ENCODE measurements at regions not wholly inside any gene's neighbourhood (a gene's known extent, or its start where the extent isn't known, plus 50 kb on each side); places are given as distances from the start of the nearest gene placed in this dataset.

DNA sequence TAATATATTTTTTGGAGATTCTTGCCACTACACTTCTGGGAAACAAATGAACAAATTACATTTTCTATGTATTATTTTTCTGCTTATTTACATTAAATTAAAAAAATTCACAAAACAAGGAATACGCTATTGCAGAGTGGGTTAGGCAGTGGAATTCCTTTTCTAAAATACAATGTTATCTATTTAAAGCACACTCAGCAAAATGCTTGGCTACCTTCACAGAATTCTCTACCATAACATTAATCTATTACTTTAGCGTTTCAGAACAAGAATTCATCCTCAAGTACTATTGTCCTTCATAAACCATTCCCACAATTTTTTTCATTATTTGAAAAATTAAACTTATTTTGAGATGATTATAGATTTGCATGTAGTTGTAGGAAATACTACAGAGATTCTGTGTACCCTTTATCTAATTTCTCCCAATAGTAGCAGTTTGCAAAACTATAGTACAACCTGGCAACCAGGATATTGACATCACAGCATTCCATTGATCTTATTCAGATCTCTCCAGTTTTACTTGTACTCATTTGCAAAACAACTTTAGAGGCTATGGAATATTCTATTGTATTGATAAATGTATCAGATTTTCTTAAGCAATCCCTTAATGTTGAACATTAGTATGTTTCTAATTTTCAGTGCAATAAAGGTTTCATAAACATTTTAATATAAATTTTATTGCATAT, 120.9 kb downstream of the DLEU7 start:
- Mint-ChIP-seq H3K9me3 (ENCODE audit: low read depth) (no peaks in the 10 kb centered on the region), H3K36me3 (ENCODE audit: low read depth) (no peaks in the 10 kb centered on the region), H3K27me3 (peaks cover 3% of the 10 kb centered on the region), H3K4me3 (no peak overlapping the region), H3K27ac (no peak overlapping the region), H3K4me1 (no peaks in the 10 kb centered on the region)
- DNase-seq (no peak), ATAC-seq (no peak)
- intact Hi-C loops (cut with DNase I, micrococcal nuclease), result no loop called here
- ChIA-PET POLR2A (no interaction called here), CTCF (no interaction called here)

DNA sequence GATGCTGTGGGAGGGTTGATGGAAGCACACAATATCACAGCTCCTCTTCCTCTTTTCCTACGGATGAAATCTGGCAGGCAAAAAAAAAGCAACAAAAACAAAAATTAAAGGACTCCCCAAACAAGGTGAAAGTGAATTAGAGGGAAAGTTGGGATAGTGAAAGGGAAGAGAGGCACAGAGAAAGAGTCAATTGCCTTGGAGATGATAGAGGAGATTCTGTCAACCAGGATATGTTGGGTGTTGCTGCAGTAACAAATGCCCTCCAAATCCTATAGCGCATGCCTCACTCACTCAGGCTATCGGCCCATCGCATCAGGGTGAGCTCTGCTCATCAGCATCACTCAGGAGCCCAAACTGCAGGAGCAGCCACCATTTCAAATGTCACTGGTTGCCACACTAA, 119.1 kb downstream of the DLEU7 start:
- DNase-seq (no peak), ATAC-seq (no peak)
- peaks cover 3% of the 10 kb centered on the region for H3K27me3 Mint-ChIP-seq
- ChIA-PET CTCF (interaction anchor here (0.7 kb wide), 1 partner anchor 265 kb away, joined by 3 read pairs; no protein-coding TSS in a partner anchor), POLR2A (no interaction called here)
- no peaks in the 10 kb centered on the region for H3K36me3 Mint-ChIP-seq (ENCODE audit: low read depth)
- no peak overlapping the region for H3K4me3 Mint-ChIP-seq
- intact Hi-C loops (cut with DNase I, micrococcal nuclease), result no loop called here
- no peak overlapping the region for H3K27ac Mint-ChIP-seq
- no peaks in the 10 kb centered on the region for H3K4me1 Mint-ChIP-seq
- H3K9me3 Mint-ChIP-seq (ENCODE audit: low read depth), result no peaks in the 10 kb centered on the region

DNA sequence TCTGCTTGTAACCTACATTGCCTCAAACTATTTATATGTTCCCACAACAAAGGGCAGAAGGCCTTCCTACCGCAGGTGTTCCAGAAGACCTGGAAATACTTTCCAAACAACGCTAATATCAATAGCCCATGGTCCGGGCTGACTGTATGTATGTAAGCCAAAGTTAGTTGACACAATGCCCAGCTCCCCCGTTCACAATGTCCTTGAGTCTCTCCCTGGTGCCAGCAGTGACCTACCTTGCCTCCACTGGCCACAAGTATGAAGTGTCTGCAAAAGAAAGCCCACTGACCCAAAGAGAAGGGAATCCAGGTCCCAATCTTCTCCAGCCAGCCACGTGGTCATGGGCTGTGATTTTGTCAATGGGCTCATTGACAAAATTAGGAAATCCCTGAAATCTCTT, 118.6 kb downstream of the DLEU7 start:
- no peaks in the 10 kb centered on the region for H3K4me1 Mint-ChIP-seq
- intact Hi-C loops (cut with DNase I, micrococcal nuclease), result no loop called here
- DNase-seq (no peak), ATAC-seq (no peak)
- H3K9me3 Mint-ChIP-seq (ENCODE audit: low read depth), result peaks cover 2% of the 10 kb centered on the region
- ChIA-PET POLR2A (no interaction called here), CTCF (interaction anchor here (0.7 kb wide), 1 partner anchor 265 kb away, joined by 3 read pairs; no protein-coding TSS in a partner anchor)
- peaks cover 3% of the 10 kb centered on the region for H3K27me3 Mint-ChIP-seq
- H3K27ac Mint-ChIP-seq, result no peak overlapping the region
- H3K4me3 Mint-ChIP-seq, result no peak overlapping the region
- no peaks in the 10 kb centered on the region for H3K36me3 Mint-ChIP-seq (ENCODE audit: low read depth)

DNA sequence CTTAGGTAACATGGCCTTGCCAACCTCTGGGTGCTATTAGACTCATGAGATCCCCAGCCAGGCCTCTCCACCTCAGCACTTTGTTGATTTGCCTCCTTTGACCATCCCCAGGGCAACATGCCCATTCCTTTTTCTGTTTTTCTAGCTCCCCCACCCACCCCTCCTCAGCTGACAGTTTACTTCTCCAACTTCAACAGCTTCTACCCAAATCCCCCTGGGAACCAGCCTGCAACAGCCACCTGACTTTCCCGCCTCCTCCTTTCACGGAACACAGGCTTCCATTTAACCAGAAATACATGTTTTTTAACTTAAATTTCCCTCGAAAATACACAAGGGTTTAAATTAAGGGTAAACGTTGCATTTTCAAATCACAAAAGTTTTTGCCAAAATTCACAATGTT, 117.3 kb downstream of the DLEU7 start:
- no peaks in the 10 kb centered on the region for H3K4me1 Mint-ChIP-seq
- no peaks in the 10 kb centered on the region for H3K36me3 Mint-ChIP-seq (ENCODE audit: low read depth)
- peaks cover 4% of the 10 kb centered on the region for H3K9me3 Mint-ChIP-seq (ENCODE audit: low read depth)
- ChIA-PET CTCF (no interaction called here), POLR2A (no interaction called here)
- DNase-seq (no peak), ATAC-seq (no peak)
- H3K27me3 Mint-ChIP-seq, result peaks cover 5% of the 10 kb centered on the region
- intact Hi-C loops (cut with DNase I, micrococcal nuclease), result no loop called here
- no peak overlapping the region for H3K4me3 Mint-ChIP-seq
- H3K27ac Mint-ChIP-seq, result no peak overlapping the region

DNA sequence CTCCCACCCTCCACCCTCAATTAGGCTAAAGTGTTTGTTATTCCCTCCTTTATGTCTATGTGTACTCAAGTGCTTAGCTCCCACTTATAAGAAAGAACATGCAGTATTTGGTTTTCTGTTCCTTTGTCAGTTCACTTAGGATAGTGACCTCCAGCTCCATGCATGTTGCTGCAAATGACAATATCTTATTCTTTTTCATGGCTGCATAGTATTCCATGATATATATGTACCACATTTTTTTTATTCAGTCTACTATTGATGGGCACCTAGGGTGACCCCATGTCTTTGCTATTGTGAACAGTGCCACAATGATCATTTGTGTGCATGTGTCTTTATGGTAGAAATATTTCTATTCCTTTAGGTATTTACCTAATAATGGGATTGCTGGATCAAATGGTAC, 114.3 kb downstream of the DLEU7 start:
- ChIA-PET POLR2A (no interaction called here), CTCF (interaction anchor here (1.1 to 1.3 kb wide), 2 partner anchors 9 to 71 kb away, joined by 3 read pairs; no protein-coding TSS in a partner anchor)
- intact Hi-C loops (cut with DNase I, micrococcal nuclease), result no loop called here
- Mint-ChIP-seq H3K36me3 (ENCODE audit: low read depth) (no peaks in the 10 kb centered on the region), H3K4me3 (no peak overlapping the region), H3K9me3 (ENCODE audit: low read depth) (peaks cover 4% of the 10 kb centered on the region), H3K27ac (no peak overlapping the region), H3K4me1 (peaks cover 3% of the 10 kb centered on the region), H3K27me3 (peaks cover 5% of the 10 kb centered on the region)
- no peak for ATAC-seq
- DNase-seq, result no peak

DNA sequence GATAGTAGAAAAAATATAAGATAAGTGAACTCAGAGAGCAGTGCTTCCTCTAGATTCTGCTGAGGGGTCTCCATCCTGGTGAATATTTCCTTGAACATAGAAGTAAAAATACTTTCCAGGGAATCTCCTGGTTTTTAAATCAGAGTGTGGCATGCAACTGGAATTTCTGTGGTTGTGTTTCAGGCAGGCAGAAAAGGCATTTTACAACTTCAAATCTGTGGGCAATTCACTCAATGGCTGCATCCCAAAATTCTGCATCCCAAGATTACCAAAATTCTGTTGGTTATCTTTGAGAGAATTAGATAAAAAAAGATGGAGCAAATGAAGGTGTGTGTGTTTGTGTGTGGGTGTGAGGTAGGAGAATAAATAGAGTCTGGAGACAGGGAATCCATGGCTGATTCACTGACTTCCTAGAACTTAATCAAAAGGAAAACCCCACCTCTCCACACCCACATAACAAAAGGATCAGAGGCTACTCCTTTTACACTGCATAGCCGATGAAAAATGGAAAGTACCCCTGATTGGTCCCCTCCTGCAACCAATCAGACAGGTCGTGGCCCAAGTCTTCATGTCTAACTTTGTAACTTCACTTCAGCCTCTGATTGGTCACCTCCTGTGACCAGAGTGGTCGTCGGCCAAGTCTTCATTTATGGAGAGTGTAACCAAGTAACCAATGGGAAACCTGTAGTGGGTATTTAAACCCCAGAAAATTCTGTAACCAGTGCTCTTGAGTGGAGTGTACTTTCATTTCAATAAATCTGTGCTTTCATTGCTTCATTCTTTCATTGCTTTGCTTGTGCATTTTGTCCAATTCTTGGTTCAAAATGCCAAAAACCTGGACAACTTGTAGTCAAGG, 112.8 kb downstream of the DLEU7 start:
- peaks cover 4% of the 10 kb centered on the region for H3K9me3 Mint-ChIP-seq (ENCODE audit: low read depth)
- CTCF ChIA-PET, result interaction anchor here (1.1 kb wide), 1 partner anchor 70 kb away, joined by 3 read pairs; no protein-coding TSS in a partner anchor
- no peak overlapping the region for H3K4me3 Mint-ChIP-seq
- intact Hi-C loops (cut with DNase I, micrococcal nuclease), result no loop called here
- no peaks in the 10 kb centered on the region for H3K36me3 Mint-ChIP-seq (ENCODE audit: low read depth)
- ATAC-seq, result no peak
- peaks cover 2% of the 10 kb centered on the region for H3K27me3 Mint-ChIP-seq
- POLR2A ChIA-PET, result no interaction called here
- H3K4me1 Mint-ChIP-seq, result peaks cover 3% of the 10 kb centered on the region
- DNase-seq, result no peak
- H3K27ac Mint-ChIP-seq, result no peak overlapping the region

DNA sequence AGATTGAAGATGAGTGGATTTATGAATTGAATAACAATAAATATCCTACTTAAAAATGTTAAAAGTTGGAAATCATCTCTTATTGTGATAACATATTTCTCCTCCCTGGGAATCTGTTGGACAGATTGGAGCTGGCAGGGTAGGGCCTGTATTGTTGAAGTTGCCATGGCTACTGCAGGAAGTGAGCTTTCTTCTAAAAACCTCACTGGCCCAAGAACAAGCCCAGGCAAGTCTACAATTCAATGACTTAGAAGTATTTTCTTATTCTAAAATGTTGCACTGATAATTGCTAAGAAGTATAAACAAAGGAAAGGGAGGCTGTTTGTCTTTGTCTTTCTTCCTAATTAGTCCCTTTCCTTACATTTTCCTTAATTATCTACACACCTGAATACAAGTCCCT, 112.1 kb downstream of the DLEU7 start:
- Mint-ChIP-seq H3K4me1 (peaks cover 3% of the 10 kb centered on the region), H3K27me3 (peaks cover 2% of the 10 kb centered on the region), H3K4me3 (no peak overlapping the region), H3K9me3 (ENCODE audit: low read depth) (peaks cover 4% of the 10 kb centered on the region), H3K27ac (no peak overlapping the region), H3K36me3 (ENCODE audit: low read depth) (no peaks in the 10 kb centered on the region)
- ATAC-seq (no peak), DNase-seq (no peak)
- ChIA-PET CTCF (no interaction called here), POLR2A (no interaction called here)
- intact Hi-C loops (cut with DNase I, micrococcal nuclease), result no loop called here

DNA sequence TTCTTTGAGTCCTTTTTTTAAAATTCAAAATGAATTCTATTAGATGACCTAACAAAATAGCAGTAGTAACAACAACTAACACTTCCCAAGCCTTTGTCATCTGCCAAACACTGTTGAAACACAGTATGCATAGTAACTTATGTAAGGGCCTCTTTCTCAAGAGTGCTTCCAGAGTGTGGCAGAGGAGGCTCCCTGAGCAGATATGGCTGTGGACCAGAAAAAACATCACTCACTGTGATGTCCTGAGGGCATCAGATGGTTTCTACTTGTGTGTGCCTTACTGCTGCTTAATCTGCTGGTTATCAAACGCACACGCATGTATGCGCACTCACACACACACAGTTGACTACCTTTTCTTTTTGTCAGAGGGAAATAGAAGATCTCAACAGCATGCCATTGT, 110.8 kb downstream of the DLEU7 start:
- intact Hi-C loops (cut with DNase I, micrococcal nuclease), result no loop called here
- peaks cover 3% of the 10 kb centered on the region for H3K4me1 Mint-ChIP-seq
- ChIA-PET POLR2A (no interaction called here), CTCF (no interaction called here)
- no peak overlapping the region for H3K4me3 Mint-ChIP-seq
- peaks cover 4% of the 10 kb centered on the region for H3K9me3 Mint-ChIP-seq (ENCODE audit: low read depth)
- H3K27me3 Mint-ChIP-seq, result peaks cover 2% of the 10 kb centered on the region
- ATAC-seq, result no peak
- no peak for DNase-seq
- H3K27ac Mint-ChIP-seq, result no peak overlapping the region
- no peaks in the 10 kb centered on the region for H3K36me3 Mint-ChIP-seq (ENCODE audit: low read depth)

DNA sequence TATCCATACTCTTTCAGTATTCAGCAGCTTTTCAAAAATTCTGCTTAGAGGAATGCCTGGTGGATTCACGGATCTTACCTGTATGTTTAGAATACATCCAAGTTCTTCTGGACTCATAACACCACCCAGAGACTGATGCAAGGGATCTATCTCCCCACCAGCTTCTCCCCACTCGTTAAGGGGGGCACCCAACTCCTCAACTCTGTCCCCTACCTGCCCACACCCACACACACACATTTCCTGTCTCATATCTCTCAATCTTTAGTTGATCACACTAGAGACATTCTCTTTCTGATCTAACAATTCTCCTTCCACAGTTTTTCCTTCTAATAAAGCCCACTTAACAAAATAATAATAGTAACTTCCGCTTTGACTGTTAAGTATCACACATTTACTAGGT, 110.1 kb downstream of the DLEU7 start:
- Mint-ChIP-seq H3K36me3 (ENCODE audit: low read depth) (no peaks in the 10 kb centered on the region), H3K4me3 (no peak overlapping the region), H3K4me1 (peaks cover 3% of the 10 kb centered on the region), H3K9me3 (ENCODE audit: low read depth) (peaks cover 4% of the 10 kb centered on the region), H3K27me3 (peaks cover 2% of the 10 kb centered on the region), H3K27ac (no peak overlapping the region)
- POLR2A ChIA-PET, result no interaction called here
- intact Hi-C loops (cut with DNase I, micrococcal nuclease), result no loop called here
- DNase-seq, result no peak
- no peak for ATAC-seq
- CTCF ChIA-PET, result no interaction called here

DNA sequence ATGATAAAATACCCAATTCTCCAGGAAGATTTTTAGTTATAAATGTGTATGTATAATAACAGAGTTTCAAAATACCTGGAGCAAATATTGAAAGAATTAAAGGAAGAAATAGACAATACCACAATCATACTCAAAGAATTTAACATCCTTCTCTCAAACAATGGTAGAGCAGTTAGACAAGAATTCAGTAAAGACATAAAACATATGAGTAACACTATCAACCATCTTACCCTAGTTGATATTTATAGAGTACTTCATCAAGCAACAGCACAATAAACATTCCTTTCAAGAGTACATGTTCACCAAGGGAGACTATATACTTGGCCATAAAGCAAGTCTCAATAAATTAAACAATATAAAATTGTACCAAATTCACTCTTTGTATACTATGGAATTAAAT, 108.4 kb downstream of the DLEU7 start:
- no peak overlapping the region for H3K4me3 Mint-ChIP-seq
- H3K4me1 Mint-ChIP-seq, result peaks cover 3% of the 10 kb centered on the region
- H3K27ac Mint-ChIP-seq, result no peak overlapping the region
- H3K36me3 Mint-ChIP-seq (ENCODE audit: low read depth), result no peaks in the 10 kb centered on the region
- H3K27me3 Mint-ChIP-seq, result peaks cover under 1% of the 10 kb centered on the region
- POLR2A ChIA-PET, result no interaction called here
- CTCF ChIA-PET, result no interaction called here
- intact Hi-C loops (cut with DNase I, micrococcal nuclease), result no loop called here
- peaks cover under 1% of the 10 kb centered on the region for H3K9me3 Mint-ChIP-seq (ENCODE audit: low read depth)
- DNase-seq (no peak), ATAC-seq (no peak)

DNA sequence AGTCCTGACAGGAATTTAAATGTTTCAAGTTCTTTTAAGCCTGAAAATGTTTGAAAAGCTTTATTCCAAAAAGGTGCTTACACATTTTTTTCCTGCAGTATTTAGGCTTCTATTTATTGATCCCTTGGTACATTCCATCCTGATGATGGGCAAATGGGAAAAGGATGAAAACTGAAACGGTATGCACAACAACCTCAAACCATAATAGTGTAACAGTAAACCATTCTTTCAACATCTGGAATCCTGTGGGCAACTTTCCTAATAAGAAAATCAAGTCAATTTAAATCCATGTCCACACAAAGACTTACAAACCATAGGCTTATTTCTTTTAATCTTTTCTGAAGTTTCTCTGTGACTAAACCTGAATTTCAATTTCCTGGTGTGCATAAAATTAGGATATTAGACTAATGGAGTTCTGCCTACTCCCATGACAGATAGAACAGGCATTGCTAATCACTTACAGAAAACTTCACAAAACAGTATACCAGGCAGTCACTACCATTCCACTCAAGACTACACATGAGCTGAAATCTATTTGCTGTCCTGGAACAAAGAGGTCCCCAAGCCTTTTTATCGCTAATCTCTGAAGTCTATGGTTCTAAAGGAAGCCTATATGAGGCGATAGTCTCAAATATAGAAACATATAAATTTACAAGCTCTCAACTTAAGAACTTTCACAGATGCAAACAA, 103.3 kb downstream of the DLEU7 start:
- H3K9me3 Mint-ChIP-seq (ENCODE audit: low read depth), result no peaks in the 10 kb centered on the region
- CTCF ChIA-PET, result interaction anchor here (2.0 kb wide), 1 partner anchor 171 kb away, joined by 4 read pairs; no protein-coding TSS in a partner anchor
- H3K27me3 Mint-ChIP-seq, result no peaks in the 10 kb centered on the region
- DNase-seq, result no peak
- no peak for ATAC-seq
- intact Hi-C loops (cut with DNase I, micrococcal nuclease), result no loop called here
- H3K27ac Mint-ChIP-seq, result no peak overlapping the region
- H3K4me3 Mint-ChIP-seq, result no peak overlapping the region
- POLR2A ChIA-PET, result no interaction called here
- H3K36me3 Mint-ChIP-seq (ENCODE audit: low read depth), result no peaks in the 10 kb centered on the region
- H3K4me1 Mint-ChIP-seq, result peaks cover 3% of the 10 kb centered on the region

DNA sequence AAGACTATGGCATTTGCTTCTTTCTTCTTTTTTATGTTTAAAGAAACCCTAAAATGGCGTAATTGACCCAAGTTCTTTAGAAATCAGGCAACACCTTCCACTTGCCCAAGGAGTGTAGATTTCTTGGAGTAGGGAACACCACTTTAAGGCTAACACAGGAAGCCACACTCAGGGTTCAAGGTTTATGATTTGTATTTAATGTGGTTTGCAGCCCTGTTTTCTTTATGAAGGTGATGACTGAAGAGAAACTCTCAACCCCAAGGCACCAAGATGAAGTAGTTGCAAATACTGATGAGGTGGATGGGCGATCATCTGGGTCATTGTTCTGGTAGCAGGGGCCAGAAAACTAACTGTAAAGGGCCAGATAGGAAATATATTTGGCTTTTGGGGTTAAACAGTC, 101.1 kb downstream of the DLEU7 start:
- intact Hi-C loops (cut with DNase I, micrococcal nuclease), result no loop called here
- peaks cover 3% of the 10 kb centered on the region for H3K4me1 Mint-ChIP-seq
- ChIA-PET POLR2A (no interaction called here), CTCF (no interaction called here)
- H3K36me3 Mint-ChIP-seq (ENCODE audit: low read depth), result no peaks in the 10 kb centered on the region
- H3K27ac Mint-ChIP-seq, result no peak overlapping the region
- DNase-seq (no peak), ATAC-seq (no peak)
- no peaks in the 10 kb centered on the region for H3K27me3 Mint-ChIP-seq
- H3K9me3 Mint-ChIP-seq (ENCODE audit: low read depth), result no peaks in the 10 kb centered on the region
- no peak overlapping the region for H3K4me3 Mint-ChIP-seq

Measured in activated CD4-positive, alpha-beta T cell treated with anti-CD3 and anti-CD28 coated beads for 36 hours (primary cell).